ENCODE measurements at regions not wholly inside any gene's neighbourhood (a gene's known extent, or its start where the extent isn't known, plus 50 kb on each side); places are given as distances from the start of the nearest gene placed in this dataset.

DNA sequence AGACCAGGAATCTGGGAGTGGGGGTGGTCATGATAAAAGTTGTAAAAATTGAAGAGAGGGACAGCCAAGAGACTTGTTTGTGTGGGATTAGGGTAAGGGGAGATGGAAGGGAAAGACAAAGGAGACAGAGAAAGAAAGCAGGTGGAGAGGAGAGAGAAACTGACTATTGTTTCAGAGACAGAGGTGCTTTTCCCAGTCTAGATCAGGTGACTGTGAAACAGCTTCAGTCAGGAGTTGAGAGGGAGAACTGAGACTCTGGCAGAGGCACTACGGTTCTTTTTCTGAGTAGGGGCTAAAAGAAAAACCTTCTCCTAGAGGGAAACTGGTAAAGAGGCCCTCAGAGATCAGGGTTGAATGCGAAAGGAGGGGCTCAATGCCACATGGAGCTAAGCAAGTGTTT is 106.4 kb downstream of the KDR start:
- H3K4me1 ChIP-seq: no peaks in the 10 kb centered on the region
- no peak for DNase-seq
- no peaks in the 10 kb centered on the region for H3K9me3 ChIP-seq
- no peak overlapping the region for H3K4me3 ChIP-seq (replicated peaks in 1 of 3)
- 42 to 51% methylated on average over 2 of the region's 2 CpGs for WGBS, 2 donors
- intact Hi-C loops (cut with DNase I): no loop called here
- no peak overlapping the region for H3K27ac ChIP-seq
- no peaks in the 10 kb centered on the region for H3K36me3 ChIP-seq
- TF ChIP-seq POLR2A (IDR thresholded peaks at IDR 0.05): no peak
- TF ChIP-seq, protein P1, sequence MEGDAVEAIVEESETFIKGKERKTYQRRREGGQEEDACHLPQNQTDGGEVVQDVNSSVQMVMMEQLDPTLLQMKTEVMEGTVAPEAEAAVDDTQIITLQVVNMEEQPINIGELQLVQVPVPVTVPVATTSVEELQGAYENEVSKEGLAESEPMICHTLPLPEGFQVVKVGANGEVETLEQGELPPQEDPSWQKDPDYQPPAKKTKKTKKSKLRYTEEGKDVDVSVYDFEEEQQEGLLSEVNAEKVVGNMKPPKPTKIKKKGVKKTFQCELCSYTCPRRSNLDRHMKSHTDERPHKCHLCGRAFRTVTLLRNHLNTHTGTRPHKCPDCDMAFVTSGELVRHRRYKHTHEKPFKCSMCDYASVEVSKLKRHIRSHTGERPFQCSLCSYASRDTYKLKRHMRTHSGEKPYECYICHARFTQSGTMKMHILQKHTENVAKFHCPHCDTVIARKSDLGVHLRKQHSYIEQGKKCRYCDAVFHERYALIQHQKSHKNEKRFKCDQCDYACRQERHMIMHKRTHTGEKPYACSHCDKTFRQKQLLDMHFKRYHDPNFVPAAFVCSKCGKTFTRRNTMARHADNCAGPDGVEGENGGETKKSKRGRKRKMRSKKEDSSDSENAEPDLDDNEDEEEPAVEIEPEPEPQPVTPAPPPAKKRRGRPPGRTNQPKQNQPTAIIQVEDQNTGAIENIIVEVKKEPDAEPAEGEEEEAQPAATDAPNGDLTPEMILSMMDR (IDR thresholded peaks at IDR 0.05): no peak
- no peaks in the 10 kb centered on the region for H3K27me3 ChIP-seq

DNA sequence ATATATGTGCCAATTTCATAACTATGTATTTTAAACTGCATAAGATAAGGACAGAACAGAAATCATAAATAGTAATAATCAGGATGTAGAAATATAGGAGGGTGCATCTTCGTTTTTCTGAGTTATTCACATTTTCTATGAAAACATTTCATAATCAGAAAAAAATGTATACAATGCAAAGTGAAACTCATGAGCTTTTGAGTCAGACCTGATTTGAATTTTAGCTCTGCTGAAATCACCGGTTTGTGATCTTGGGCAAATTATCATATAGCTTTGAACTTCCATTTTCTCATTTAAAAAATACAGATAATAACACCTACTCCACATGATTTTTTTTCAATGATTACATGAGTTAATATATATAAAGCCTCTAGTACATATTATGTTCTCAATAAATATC is 106.9 kb downstream of the KDR start:
- H3K27ac ChIP-seq: no peak overlapping the region
- WGBS, 2 donors: 89% methylated on average over 2 of the region's 2 CpGs
- H3K27me3 ChIP-seq: no peaks in the 10 kb centered on the region
- peaks cover 0 to under 1% of the 10 kb centered on the region in 2 donors for H3K4me1 ChIP-seq
- H3K36me3 ChIP-seq: no peaks in the 10 kb centered on the region
- H3K9me3 ChIP-seq: no peaks in the 10 kb centered on the region
- intact Hi-C loops (cut with DNase I): no loop called here
- no peak for DNase-seq
- TF ChIP-seq POLR2A (IDR thresholded peaks at IDR 0.05): no peak
- TF ChIP-seq, protein P1 (IDR thresholded peaks at IDR 0.05): no peak
- H3K4me3 ChIP-seq (replicated peaks in 1 of 3): no peak overlapping the region

DNA sequence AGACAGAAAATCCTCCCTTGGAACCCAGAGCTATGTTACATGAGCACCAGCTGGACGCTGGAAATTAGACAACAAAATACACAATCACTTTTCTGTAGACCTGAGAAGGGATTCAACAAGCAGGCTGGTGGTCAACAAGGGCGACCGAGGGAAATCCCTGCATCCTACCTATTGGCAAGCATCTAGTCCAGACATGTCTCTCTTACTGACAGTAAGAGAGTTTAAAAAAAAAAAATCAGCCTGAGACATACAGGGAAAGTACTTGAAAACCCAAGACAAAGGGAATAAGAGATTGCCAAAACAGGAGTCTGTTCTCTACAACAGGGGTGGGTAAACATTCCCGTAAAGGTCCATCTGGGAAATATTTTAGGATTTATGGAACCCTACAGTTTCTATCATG is 108.0 kb downstream of the KDR start:
- no peak for TF ChIP-seq POLR2A (IDR thresholded peaks at IDR 0.05)
- TF ChIP-seq, protein P1 (IDR thresholded peaks at IDR 0.05): no peak
- Histone ChIP-seq H3K36me3 (no peaks in the 10 kb centered on the region), H3K9me3 (no peaks in the 10 kb centered on the region), H3K27me3 (no peaks in the 10 kb centered on the region), H3K4me1 (peaks cover 4 to 6% of the 10 kb centered on the region in 2 donors), H3K4me3 (replicated peaks in 1 of 3) (no peak overlapping the region), H3K27ac (no peak overlapping the region)
- no peak for DNase-seq
- intact Hi-C loops (cut with DNase I): no loop called here
- whole genome bisulfite sequencing, 2 donors: 91 to 96% methylated on average over 4 of the region's 4 CpGs

DNA sequence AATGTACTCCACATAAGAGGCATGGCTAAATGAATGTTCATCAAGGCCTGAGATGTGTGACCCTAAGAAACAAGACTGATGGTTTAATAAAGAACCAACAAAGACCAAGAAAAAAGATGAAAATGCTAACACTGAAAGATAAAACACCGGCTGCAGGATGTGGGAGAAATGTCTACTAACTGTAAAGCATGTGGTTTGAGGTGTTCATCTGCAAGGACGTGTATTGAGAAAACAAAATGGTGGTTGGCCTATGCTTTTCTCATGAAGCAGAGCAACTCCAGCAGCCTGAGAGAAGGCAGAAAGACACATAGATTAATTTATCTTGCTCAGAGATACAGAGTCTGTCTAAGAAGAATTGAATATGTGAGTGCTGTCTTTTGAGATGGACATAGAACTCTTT is 109.3 kb downstream of the KDR start:
- intact Hi-C loops (cut with DNase I): no loop called here
- Histone ChIP-seq H3K27me3 (no peaks in the 10 kb centered on the region), H3K4me1 (peaks cover 4 to 6% of the 10 kb centered on the region in 2 donors), H3K36me3 (no peaks in the 10 kb centered on the region), H3K9me3 (no peaks in the 10 kb centered on the region), H3K4me3 (replicated peaks in 1 of 3) (no peak overlapping the region), H3K27ac (no peak overlapping the region)
- DNase-seq: no peak
- WGBS, 2 donors: 91% methylated on average over 2 of the region's 2 CpGs
- no peak for TF ChIP-seq POLR2A (IDR thresholded peaks at IDR 0.05)
- TF ChIP-seq, protein P1 (IDR thresholded peaks at IDR 0.05): no peak

DNA sequence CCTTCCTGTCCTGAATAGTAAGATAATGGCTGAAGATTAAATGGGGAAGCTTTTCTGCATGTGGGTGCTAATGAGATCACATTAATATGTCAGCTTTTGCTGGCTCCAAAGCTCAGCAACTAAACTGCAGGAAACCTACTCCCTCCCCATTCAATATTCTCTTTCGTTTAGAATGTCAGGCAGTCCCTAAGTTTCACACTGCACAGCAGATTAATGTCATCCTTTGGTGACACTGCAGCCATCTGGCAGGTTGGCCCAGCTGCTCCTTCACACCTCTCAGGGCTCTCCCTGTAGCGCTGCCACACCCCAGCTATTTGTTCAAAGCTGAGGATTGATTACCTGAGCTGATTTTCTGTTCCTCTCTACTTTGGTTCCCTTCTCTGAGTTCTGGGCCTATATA is 110.5 kb downstream of the KDR start:
- H3K4me1 ChIP-seq: peaks cover 4 to 6% of the 10 kb centered on the region in 2 donors
- intact Hi-C loops (cut with DNase I): no loop called here
- DNase-seq: no peak
- H3K27ac ChIP-seq: no peak overlapping the region
- no peaks in the 10 kb centered on the region for H3K27me3 ChIP-seq
- H3K4me3 ChIP-seq (replicated peaks in 1 of 3): no peak overlapping the region
- no peaks in the 10 kb centered on the region for H3K9me3 ChIP-seq
- TF ChIP-seq, protein P1 (IDR thresholded peaks at IDR 0.05): no peak
- TF ChIP-seq POLR2A (IDR thresholded peaks at IDR 0.05): no peak
- no peaks in the 10 kb centered on the region for H3K36me3 ChIP-seq
- WGBS, 2 donors: 90 to 94% methylated on average over 2 of the region's 2 CpGs
